HG03025 (cell line): ENCODE measurements at regions not wholly inside any gene's neighbourhood (a gene's known extent, or its start where the extent isn't known, plus 50 kb on each side); places are given as distances from the start of the nearest gene placed in this dataset.

Source experiments
- ATAC-seq: cut with Tn5 transposase; IDR thresholded peaks from one replicate; pipeline ENCODE4 v1.9.1; 2021; ENCODE audit warnings: mild to moderate bottlenecking, moderate library complexity; ENCODE audit not compliant: unreplicated experiment, low FRiP score

- ATAC-seq: no peak
Observed at GRCh38 chr14:73783107-73783727, 68.4 kb upstream of the PTGR2 start.

- ATAC-seq: no peak
Observed at GRCh38 chr14:73782623-73783022, 68.4 kb upstream of the PNMA1 start.

GRCh38 chr14:73780896-73781295, 66.7 kb upstream of the PNMA1 start:
- no peak for ATAC-seq

- no peak for ATAC-seq
Observed at GRCh38 chr14:73780391-73780790, 66.2 kb upstream of the PNMA1 start.

GRCh38 chr14:73778736-73779135, 64.6 kb upstream of the PNMA1 start:
- no peak for ATAC-seq

- ATAC-seq: no peak
Observed at GRCh38 chr14:73777420-73777819, 63.2 kb upstream of the PNMA1 start.

GRCh38 chr14:73776194-73776537, 62.0 kb upstream of the PNMA1 start:
- no peak for ATAC-seq

GRCh38 chr14:73775339-73776193, 61.4 kb upstream of the PNMA1 start:
- no peak for ATAC-seq

- ATAC-seq: no peak
Observed at GRCh38 chr14:73774671-73775070, 60.5 kb upstream of the PNMA1 start.

GRCh38 chr14:73774241-73774570, 60.0 kb upstream of the PNMA1 start:
- ATAC-seq: no peak

GRCh38 chr14:73773441-73774240, 59.5 kb upstream of the PNMA1 start:
- no peak for ATAC-seq

- peak; percentile 59 for ATAC-seq
Observed at GRCh38 chr14:73771848-73772638, 57.9 kb upstream of the PNMA1 start.

GRCh38 chr14:73770977-73771847, 57.0 kb upstream of the PNMA1 start:
- peak; percentile 18 for ATAC-seq

GRCh38 chr14:73768107-73768506, 53.9 kb upstream of the PNMA1 start:
- ATAC-seq: no peak

GRCh38 chr14:73764406-73765280, 50.5 kb upstream of the PNMA1 start:
- ATAC-seq: no peak
